ENCODE measurements at regions not wholly inside any gene's neighbourhood (a gene's known extent, or its start where the extent isn't known, plus 50 kb on each side); places are given as distances from the start of the nearest gene placed in this dataset.

DNA sequence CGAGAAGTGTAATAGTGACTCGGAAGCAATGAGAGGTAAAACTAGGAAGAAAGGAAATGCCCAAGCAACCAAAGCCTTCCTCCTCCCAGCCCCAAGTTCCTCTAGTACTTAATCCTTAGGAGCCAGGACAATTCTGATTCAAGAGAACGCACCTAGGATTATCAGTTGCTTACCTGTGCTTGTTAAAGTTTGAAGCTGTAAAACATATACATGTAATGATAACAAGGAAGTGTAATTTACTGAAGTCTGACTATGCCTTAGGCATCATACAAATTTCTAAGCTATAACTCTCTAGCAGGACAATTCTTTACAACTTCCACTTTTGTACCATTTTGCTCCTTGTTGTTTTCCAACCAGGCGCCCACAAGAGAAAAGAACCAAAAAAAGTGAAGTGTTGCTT, 92.8 kb upstream of the OSBPL8 start:
- no peak for ATAC-seq
- TF ChIP-seq ZNF8 (CRISPR knock-in tag; IDR thresholded peaks at IDR 0.05) = no peak
- TF ChIP-seq TOX (CRISPR knock-in tag; IDR thresholded peaks at IDR 0.05; ENCODE audit: borderline replicate concordance) = no peak
- TF ChIP-seq ZC3H10 (CRISPR knock-in tag; IDR thresholded peaks at IDR 0.05) = no peak
- TF ChIP-seq ZNF565 (CRISPR knock-in tag; conservative IDR thresholded peaks at IDR 0.05; ENCODE audit: low read depth) = no peak
- no peak for TF ChIP-seq ISL1 (CRISPR knock-in tag; IDR thresholded peaks at IDR 0.05)
- TF ChIP-seq TCF4 (CRISPR knock-in tag; IDR thresholded peaks at IDR 0.05; ENCODE audit: borderline replicate concordance) = no peak
- no peak for TF ChIP-seq TSHZ2 (CRISPR knock-in tag; IDR thresholded peaks at IDR 0.05)
- TF ChIP-seq ARNTL (CRISPR knock-in tag; IDR thresholded peaks at IDR 0.05; ENCODE audit: borderline replicate concordance, low read depth) = no peak
- no peak for TF ChIP-seq ESRRG (CRISPR knock-in tag; IDR thresholded peaks at IDR 0.05)
- no peak for TF ChIP-seq ZFP3 (CRISPR knock-in tag; IDR thresholded peaks at IDR 0.05)
- no peak for TF ChIP-seq ZNF70 (CRISPR knock-in tag; IDR thresholded peaks at IDR 0.05)
- no peak for TF ChIP-seq SNAI2 (CRISPR knock-in tag; IDR thresholded peaks at IDR 0.05)

GRCh38 chr12:76653342-76653741, 93.8 kb upstream of the OSBPL8 start:
- TF ChIP-seq, protein P1, sequence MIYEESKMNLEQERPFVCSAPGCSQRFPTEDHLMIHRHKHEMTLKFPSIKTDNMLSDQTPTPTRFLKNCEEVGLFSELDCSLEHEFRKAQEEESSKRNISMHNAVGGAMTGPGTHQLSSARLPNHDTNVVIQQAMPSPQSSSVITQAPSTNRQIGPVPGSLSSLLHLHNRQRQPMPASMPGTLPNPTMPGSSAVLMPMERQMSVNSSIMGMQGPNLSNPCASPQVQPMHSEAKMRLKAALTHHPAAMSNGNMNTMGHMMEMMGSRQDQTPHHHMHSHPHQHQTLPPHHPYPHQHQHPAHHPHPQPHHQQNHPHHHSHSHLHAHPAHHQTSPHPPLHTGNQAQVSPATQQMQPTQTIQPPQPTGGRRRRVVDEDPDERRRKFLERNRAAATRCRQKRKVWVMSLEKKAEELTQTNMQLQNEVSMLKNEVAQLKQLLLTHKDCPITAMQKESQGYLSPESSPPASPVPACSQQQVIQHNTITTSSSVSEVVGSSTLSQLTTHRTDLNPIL (CRISPR knock-in tag; IDR thresholded peaks at IDR 0.05; ENCODE audit: low read depth) = no peak
- no peak for TF ChIP-seq OSR1 (CRISPR knock-in tag; IDR thresholded peaks at IDR 0.05)
- no peak for TF ChIP-seq SNAI2 (CRISPR knock-in tag; IDR thresholded peaks at IDR 0.05)
- TF ChIP-seq, protein P2, sequence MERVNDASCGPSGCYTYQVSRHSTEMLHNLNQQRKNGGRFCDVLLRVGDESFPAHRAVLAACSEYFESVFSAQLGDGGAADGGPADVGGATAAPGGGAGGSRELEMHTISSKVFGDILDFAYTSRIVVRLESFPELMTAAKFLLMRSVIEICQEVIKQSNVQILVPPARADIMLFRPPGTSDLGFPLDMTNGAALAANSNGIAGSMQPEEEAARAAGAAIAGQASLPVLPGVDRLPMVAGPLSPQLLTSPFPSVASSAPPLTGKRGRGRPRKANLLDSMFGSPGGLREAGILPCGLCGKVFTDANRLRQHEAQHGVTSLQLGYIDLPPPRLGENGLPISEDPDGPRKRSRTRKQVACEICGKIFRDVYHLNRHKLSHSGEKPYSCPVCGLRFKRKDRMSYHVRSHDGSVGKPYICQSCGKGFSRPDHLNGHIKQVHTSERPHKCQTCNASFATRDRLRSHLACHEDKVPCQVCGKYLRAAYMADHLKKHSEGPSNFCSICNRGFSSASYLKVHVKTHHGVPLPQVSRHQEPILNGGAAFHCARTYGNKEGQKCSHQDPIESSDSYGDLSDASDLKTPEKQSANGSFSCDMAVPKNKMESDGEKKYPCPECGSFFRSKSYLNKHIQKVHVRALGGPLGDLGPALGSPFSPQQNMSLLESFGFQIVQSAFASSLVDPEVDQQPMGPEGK (CRISPR knock-in tag; IDR thresholded peaks at IDR 0.05; ENCODE audit: borderline replicate concordance) = no peak
- no peak for TF ChIP-seq RARB (CRISPR knock-in tag; IDR thresholded peaks at IDR 0.05)
- TF ChIP-seq ZFP3 (CRISPR knock-in tag; IDR thresholded peaks at IDR 0.05) = no peak
- TF ChIP-seq, protein P3, sequence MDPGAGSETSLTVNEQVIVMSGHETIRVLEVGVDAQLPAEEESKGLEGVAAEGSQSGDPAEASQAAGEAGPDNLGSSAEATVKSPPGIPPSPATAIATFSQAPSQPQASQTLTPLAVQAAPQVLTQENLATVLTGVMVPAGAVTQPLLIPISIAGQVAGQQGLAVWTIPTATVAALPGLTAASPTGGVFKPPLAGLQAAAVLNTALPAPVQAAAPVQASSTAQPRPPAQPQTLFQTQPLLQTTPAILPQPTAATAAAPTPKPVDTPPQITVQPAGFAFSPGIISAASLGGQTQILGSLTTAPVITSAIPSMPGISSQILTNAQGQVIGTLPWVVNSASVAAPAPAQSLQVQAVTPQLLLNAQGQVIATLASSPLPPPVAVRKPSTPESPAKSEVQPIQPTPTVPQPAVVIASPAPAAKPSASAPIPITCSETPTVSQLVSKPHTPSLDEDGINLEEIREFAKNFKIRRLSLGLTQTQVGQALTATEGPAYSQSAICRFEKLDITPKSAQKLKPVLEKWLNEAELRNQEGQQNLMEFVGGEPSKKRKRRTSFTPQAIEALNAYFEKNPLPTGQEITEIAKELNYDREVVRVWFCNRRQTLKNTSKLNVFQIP (CRISPR knock-in tag; IDR thresholded peaks at IDR 0.05; ENCODE audit: borderline replicate concordance, low read depth) = no peak
- TF ChIP-seq TCF4 (CRISPR knock-in tag; IDR thresholded peaks at IDR 0.05; ENCODE audit: borderline replicate concordance) = no peak
- ATAC-seq = no peak

- no peak for ATAC-seq
- TF ChIP-seq ZNF8 (CRISPR knock-in tag; IDR thresholded peaks at IDR 0.05) = no peak
- no peak for TF ChIP-seq ZNF70 (CRISPR knock-in tag; IDR thresholded peaks at IDR 0.05)
- TF ChIP-seq ZFP30 (CRISPR knock-in tag; IDR thresholded peaks at IDR 0.05) = no peak
- TF ChIP-seq PPARA (CRISPR knock-in tag; IDR thresholded peaks at IDR 0.05; ENCODE audit: borderline replicate concordance) = no peak
- TF ChIP-seq CSDC2 (CRISPR knock-in tag; IDR thresholded peaks at IDR 0.05) = no peak
- TF ChIP-seq, protein P4, sequence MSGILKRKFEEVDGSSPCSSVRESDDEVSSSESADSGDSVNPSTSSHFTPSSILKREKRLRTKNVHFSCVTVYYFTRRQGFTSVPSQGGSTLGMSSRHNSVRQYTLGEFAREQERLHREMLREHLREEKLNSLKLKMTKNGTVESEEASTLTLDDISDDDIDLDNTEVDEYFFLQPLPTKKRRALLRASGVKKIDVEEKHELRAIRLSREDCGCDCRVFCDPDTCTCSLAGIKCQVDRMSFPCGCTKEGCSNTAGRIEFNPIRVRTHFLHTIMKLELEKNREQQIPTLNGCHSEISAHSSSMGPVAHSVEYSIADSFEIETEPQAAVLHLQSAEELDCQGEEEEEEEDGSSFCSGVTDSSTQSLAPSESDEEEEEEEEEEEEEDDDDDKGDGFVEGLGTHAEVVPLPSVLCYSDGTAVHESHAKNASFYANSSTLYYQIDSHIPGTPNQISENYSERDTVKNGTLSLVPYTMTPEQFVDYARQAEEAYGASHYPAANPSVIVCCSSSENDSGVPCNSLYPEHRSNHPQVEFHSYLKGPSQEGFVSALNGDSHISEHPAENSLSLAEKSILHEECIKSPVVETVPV (CRISPR knock-in tag; IDR thresholded peaks at IDR 0.05) = no peak
- TF ChIP-seq, protein P3 (CRISPR knock-in tag; IDR thresholded peaks at IDR 0.05; ENCODE audit: borderline replicate concordance, low read depth) = no peak
- no peak for TF ChIP-seq GLIS3 (CRISPR knock-in tag; IDR thresholded peaks at IDR 0.05)
- TF ChIP-seq TSHZ2 (CRISPR knock-in tag; IDR thresholded peaks at IDR 0.05) = no peak
- TF ChIP-seq, protein P1 (CRISPR knock-in tag; IDR thresholded peaks at IDR 0.05; ENCODE audit: low read depth) = no peak
- no peak for TF ChIP-seq ZFP3 (CRISPR knock-in tag; IDR thresholded peaks at IDR 0.05)
- no peak for TF ChIP-seq TCF4 (CRISPR knock-in tag; IDR thresholded peaks at IDR 0.05; ENCODE audit: borderline replicate concordance)
- TF ChIP-seq ISL1 (CRISPR knock-in tag; IDR thresholded peaks at IDR 0.05) = no peak
- no peak for TF ChIP-seq ESRRG (CRISPR knock-in tag; IDR thresholded peaks at IDR 0.05)
Measured at GRCh38 chr12:76664731-76665130, 99.2 kb upstream of the ZDHHC17 start.
